Ovary (tissue), 7 donors: ENCODE measurements at regions not wholly inside any gene's neighbourhood (a gene's known extent, or its start where the extent isn't known, plus 50 kb on each side); places are given as distances from the start of the nearest gene placed in this dataset.

Experiments
- DNase-seq, 5 donors: peaks; one replicate each; pipeline ENCODE4 v3.0.0-alpha.2; 2019 to 2020
- H3K27ac ChIP-seq, 2 donors: fragments of 200-600 bp; one replicate each; pipeline versions ENCODE4 v1.5.1 to v1.8.0; 2019 to 2022
- H3K27me3 ChIP-seq: fragments of 200-600 bp; one replicate; pipeline ENCODE4 v1.8.0; 2022
- H3K36me3 ChIP-seq: fragments of 200-600 bp; sonication (generic); one replicate; pipeline ENCODE4 v1.5.1; 2019
- H3K4me1 ChIP-seq: one replicate; pipeline ENCODE4 v1.8.1; 2013; ENCODE audit warnings: mild to moderate bottlenecking, moderate library complexity; ENCODE audit not compliant: insufficient read depth
- H3K4me3 ChIP-seq: fragments of 200-600 bp; sonication (generic); one replicate; pipeline ENCODE4 v1.5.1; 2017
- H3K9me3 ChIP-seq, 2 donors: fragments of 200-600 bp in 1 of 2; sonication (generic) in 1 of 2; one replicate each; pipeline versions ENCODE4 v1.5.1 to v1.8.1; 2013 to 2019; ENCODE audit warnings: mild to moderate bottlenecking in 1 of 2, moderate library complexity in 1 of 2
- EP300 ChIP-seq: sonication (generic); formaldehyde crosslinking; IDR thresholded peaks from one replicate; pipeline ENCODE4 v1.6.1; 2017; ENCODE audit warnings: antibody characterized with exemption
- POLR2A ChIP-seq: fragments of 450-650 bp; IDR thresholded peaks from one replicate; pipeline ENCODE4 v1.6.1; 2017; ENCODE audit warnings: antibody characterized with exemption, mild to moderate bottlenecking, moderate library complexity
- WGBS, 3 donors: extraction: QIAGEN DNeasy Blood & Tissue Kit in 1 of 3; methylation state at CpG; one replicate each; pipeline versions ENCODE4 v1.1.5 to v1.1.7; 2013 to 2017; 5-methylcytosine and 5-hydroxymethylcytosine counted together
- intact Hi-C, 4 donors: fragments of 100-400 bp; cut with DNase I; formaldehyde crosslinking; loops; one replicate each; pipeline versions ENCODE4 v1.11.0 to v1.15.1; 2022 to 2023
- TF ChIP-seq, protein P1 (sequence below), 3 donors: fragments of 450-650 bp in 2 of 3; fragments of 200-600 bp in 1 of 3; IDR thresholded peaks; one replicate each; pipeline versions ENCODE4 v1.5.1 to v1.8.0; 2016 to 2022; ENCODE audit warnings: antibody characterized with exemption in 3 of 3, mild to moderate bottlenecking in 1 of 3
- donor health status: DM: no; HTN: no; CAD: no; lungs with moderate emphysema.
- donor health status: DM: no; HTN: no; CAD: no.
- donor health status: Bipolar disorder and iron deficiency.
- donor health status: DM: no; HTN: no; CAD: no.
- donor health status: DM: yes; HTN: yes; CAD: no.

DNA sequence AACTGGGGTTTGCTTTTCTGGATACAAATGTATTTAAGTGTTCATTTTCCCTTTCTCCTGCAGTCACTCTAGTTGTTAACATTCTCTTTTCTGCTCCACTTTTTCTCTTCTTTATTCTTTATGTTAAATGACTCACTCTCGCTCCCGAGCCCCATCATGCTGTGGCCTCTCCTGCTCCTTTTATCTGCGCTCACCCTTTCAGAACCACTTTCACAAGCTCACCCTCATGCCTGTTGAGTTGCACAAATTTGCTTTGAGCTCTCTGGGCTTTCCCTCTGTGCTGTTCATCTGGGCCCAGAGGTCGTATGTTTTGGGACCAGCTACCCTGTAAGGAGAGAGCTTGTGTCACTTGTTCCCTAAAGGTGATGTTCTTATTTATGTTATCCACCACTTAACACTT lies 98.1 kb upstream of the ASCC3 start:
- no peak overlapping the region for H3K27ac ChIP-seq
- TF ChIP-seq POLR2A = no peak
- TF ChIP-seq EP300 = no peak
- TF ChIP-seq, protein P1, sequence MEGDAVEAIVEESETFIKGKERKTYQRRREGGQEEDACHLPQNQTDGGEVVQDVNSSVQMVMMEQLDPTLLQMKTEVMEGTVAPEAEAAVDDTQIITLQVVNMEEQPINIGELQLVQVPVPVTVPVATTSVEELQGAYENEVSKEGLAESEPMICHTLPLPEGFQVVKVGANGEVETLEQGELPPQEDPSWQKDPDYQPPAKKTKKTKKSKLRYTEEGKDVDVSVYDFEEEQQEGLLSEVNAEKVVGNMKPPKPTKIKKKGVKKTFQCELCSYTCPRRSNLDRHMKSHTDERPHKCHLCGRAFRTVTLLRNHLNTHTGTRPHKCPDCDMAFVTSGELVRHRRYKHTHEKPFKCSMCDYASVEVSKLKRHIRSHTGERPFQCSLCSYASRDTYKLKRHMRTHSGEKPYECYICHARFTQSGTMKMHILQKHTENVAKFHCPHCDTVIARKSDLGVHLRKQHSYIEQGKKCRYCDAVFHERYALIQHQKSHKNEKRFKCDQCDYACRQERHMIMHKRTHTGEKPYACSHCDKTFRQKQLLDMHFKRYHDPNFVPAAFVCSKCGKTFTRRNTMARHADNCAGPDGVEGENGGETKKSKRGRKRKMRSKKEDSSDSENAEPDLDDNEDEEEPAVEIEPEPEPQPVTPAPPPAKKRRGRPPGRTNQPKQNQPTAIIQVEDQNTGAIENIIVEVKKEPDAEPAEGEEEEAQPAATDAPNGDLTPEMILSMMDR (IDR thresholded peaks at IDR 0.05) = no peak
- H3K9me3 ChIP-seq = no peaks in the 10 kb centered on the region

DNA sequence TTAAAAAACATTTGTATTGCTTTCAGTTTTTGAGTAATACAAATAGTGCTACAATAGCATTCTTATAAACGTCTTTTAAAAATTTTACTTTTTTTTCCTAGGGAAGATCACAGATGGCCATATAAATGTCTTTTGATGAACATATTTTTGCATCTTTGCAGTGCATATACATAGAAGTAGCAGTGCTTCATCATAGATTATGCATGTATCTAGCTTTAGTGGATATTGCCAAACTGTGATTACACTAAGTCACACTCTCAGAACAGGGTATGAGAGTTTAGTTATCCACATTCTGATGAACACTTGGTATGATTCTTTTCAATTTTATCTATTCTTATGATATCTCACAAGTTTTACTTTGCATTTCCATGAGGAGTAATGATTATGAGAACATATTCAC lies 99.8 kb upstream of the ASCC3 start:
- no peaks in the 10 kb centered on the region for H3K9me3 ChIP-seq
- no peaks in the 10 kb centered on the region for H3K27me3 ChIP-seq
- DNase-seq = no peak
- WGBS, 3 donors = 26 to 43% (median 35%) methylated on average over 1 of the region's 1 CpG
- H3K36me3 ChIP-seq = no peaks in the 10 kb centered on the region
- no peak overlapping the region for H3K27ac ChIP-seq
- no peaks in the 10 kb centered on the region for H3K4me1 ChIP-seq
- TF ChIP-seq, protein P1 (IDR thresholded peaks at IDR 0.05) = no peak
- no peak for TF ChIP-seq POLR2A
- no peak for TF ChIP-seq EP300
- H3K4me3 ChIP-seq = no peak overlapping the region
- intact Hi-C loops = no loop called here

More for the DNA sequence above, 98.1 kb upstream of the ASCC3 start:
- H3K4me3 ChIP-seq = no peak overlapping the region
- WGBS, 3 donors = 64 to 83% (median 81%) methylated on average over 4 of the region's 4 CpGs
- intact Hi-C loops = no loop called here
- no peaks in the 10 kb centered on the region for H3K36me3 ChIP-seq
- DNase-seq = no peak
- no peaks in the 10 kb centered on the region for H3K27me3 ChIP-seq
- no peaks in the 10 kb centered on the region for H3K4me1 ChIP-seq

DNA sequence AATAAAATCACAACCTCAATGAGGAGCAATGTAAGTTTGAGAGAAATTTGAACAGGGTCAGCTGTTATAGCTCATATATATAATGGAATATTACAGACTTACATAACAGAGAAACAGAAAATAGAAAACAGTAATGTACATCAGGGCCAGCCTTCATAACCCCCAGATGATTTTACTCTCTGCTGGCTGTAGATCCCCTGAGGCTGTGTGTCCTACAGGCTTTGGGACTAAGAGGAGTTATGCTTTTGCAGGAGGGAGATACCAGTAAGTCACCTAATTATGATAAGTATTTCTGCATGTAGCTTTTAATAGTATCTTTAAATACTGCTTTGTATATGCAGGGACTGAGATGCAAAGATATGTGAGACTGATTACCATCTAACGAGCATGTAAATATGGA lies 105.8 kb upstream of the ASCC3 start:
- intact Hi-C loops = no loop called here
- Histone ChIP-seq H3K27me3 (no peaks in the 10 kb centered on the region), H3K4me3 (no peak overlapping the region), H3K27ac (no peak overlapping the region), H3K4me1 (no peaks in the 10 kb centered on the region), H3K36me3 (no peaks in the 10 kb centered on the region), H3K9me3 (no peaks in the 10 kb centered on the region)
- 73 to 90% (median 80%) methylated on average over 1 of the region's 1 CpG for WGBS, 3 donors
- no peak for TF ChIP-seq EP300
- TF ChIP-seq, protein P1 (IDR thresholded peaks at IDR 0.05) = no peak
- TF ChIP-seq POLR2A = no peak
- DNase-seq = no peak

DNA sequence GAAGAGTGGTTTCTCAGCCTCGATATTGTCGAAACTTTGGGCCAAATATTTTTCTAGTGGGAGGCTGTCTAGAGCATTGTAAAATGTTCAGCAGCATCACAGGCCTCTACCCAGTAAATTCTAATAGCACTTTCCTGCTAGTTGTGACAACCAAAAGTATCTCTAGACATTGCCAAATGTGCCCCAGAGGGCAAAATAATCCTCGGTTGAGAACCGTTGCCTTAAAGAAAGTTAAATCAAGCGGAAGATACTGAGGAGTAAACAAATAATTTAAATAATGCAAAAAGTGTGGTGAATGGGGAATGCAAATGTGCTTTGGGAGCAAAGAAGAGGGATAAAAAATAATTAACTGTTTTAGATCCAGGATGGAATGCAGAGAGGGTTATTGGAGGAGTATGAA lies 106.4 kb upstream of the ASCC3 start:
- DNase-seq = no peak
- H3K4me1 ChIP-seq = no peaks in the 10 kb centered on the region
- 81 to 82% (median 81%) methylated on average over 5 of the region's 5 CpGs for WGBS, 3 donors
- TF ChIP-seq POLR2A (no peak), EP300 (no peak)
- TF ChIP-seq, protein P1 (IDR thresholded peaks at IDR 0.05) = no peak
- intact Hi-C loops = no loop called here
- no peaks in the 10 kb centered on the region for H3K36me3 ChIP-seq
- H3K27me3 ChIP-seq = no peaks in the 10 kb centered on the region
- no peaks in the 10 kb centered on the region for H3K9me3 ChIP-seq
- no peak overlapping the region for H3K27ac ChIP-seq
- H3K4me3 ChIP-seq = no peak overlapping the region
